Caco-2 (cell line): ENCODE measurements at regions not wholly inside any gene's neighbourhood (a gene's known extent, or its start where the extent isn't known, plus 50 kb on each side); places are given as distances from the start of the nearest gene placed in this dataset.

ENCODE experiments used
- BruUV-seq: library from RNA; stranded (reverse); fragments of 400-500 nt; replicated peaks from 2 replicates; lab custom pipeline; 2021; lab: Mats Ljungman, UMichigan
- CTCF ChIA-PET: fragments of 300-600 bp; sonication (Branson Sonifier 250); formaldehyde crosslinking; loops from one replicate; lab custom pipeline; 2022; ENCODE audit warnings: antibody characterized with exemption; lab: Charles Lee
- POLR2A ChIA-PET: fragments of 300-600 bp; sonication (Branson Sonifier 250); formaldehyde crosslinking; loops from one replicate; lab custom pipeline; 2022; ENCODE audit warnings: antibody characterized with exemption; lab: Charles Lee
- DNase-seq, 2 experiments: peaks; one replicate each; pipeline versions ENCODE4 v3.0.0 to v3.0.0-alpha.2; 2020 to 2022
- H3K27me3 ChIP-seq: replicated peaks from 2 replicates; pipeline ENCODE4 v1.6.0; 2011; ENCODE audit warnings: low read length; ENCODE audit not compliant: control insufficient read depth, insufficient read depth
- H3K36me3 ChIP-seq: 2 replicates; pipeline ENCODE4 v1.5.1; 2011; ENCODE audit warnings: low read length; ENCODE audit not compliant: control insufficient read depth, insufficient read depth
- H3K4me1 ChIP-seq: fragments of 250-450 bp; sonication (Bioruptor Pico); 2 replicates; pipeline ENCODE4 v1.5.1; 2020; ENCODE audit warnings: mild to moderate bottlenecking
- H3K4me3 ChIP-seq: 2 replicates; pipeline ENCODE4 v1.5.1; 2011; ENCODE audit warnings: low read depth, mild to moderate bottlenecking, control low read depth, low read length
- H3K9me3 ChIP-seq: fragments of 250-450 bp; sonication (Bioruptor Pico); 2 replicates; pipeline ENCODE4 v1.5.1; 2020; ENCODE audit warnings: mild to moderate bottlenecking, moderate library complexity
- H3K27ac Mint-ChIP-seq: one replicate; pipeline ENCODE4 v1.8.0; 2022; ENCODE audit warnings: mixed read lengths; ENCODE audit not compliant: unreplicated experiment
- H3K27me3 Mint-ChIP-seq: one replicate; pipeline ENCODE4 v1.8.0; 2022; ENCODE audit warnings: mixed read lengths; ENCODE audit not compliant: insufficient read depth, unreplicated experiment
- H3K36me3 Mint-ChIP-seq: one replicate; pipeline ENCODE4 v1.8.0; 2022; ENCODE audit warnings: mild to moderate bottlenecking, mixed read lengths; ENCODE audit not compliant: insufficient read depth, unreplicated experiment
- H3K4me1 Mint-ChIP-seq: one replicate; pipeline ENCODE4 v1.8.0; 2022; ENCODE audit warnings: low read depth, mixed read lengths; ENCODE audit not compliant: unreplicated experiment
- H3K4me3 Mint-ChIP-seq: one replicate; pipeline ENCODE4 v1.8.0; 2022; ENCODE audit warnings: mild to moderate bottlenecking, moderate library complexity, mixed read lengths; ENCODE audit not compliant: unreplicated experiment
- H3K9me3 Mint-ChIP-seq: one replicate; pipeline ENCODE4 v1.8.0; 2022; ENCODE audit warnings: mixed read lengths; ENCODE audit not compliant: unreplicated experiment
- CTCF ChIP-seq, 2 experiments: fragments of 200-600 bp in 1 of 2; IDR thresholded peaks; 1 replicate in 1 of 2; 2 replicates in 1 of 2; pipeline versions ENCODE4 v1.5.1 to v1.8.0; 2011 to 2022; ENCODE audit warnings: antibody characterized with exemption in 1 of 2, control low read depth in 1 of 2, inconsistent platforms in 1 of 2, low read depth in 1 of 2, low read length in 1 of 2, mild to moderate bottlenecking in 1 of 2, moderate library complexity in 1 of 2; ENCODE audit not compliant: insufficient read depth in 1 of 2, severe bottlenecking in 1 of 2, unreplicated experiment in 1 of 2
- intact Hi-C: fragments of 100-400 bp; cut with micrococcal nuclease; formaldehyde crosslinking; loops from one replicate; pipeline ENCODE4 v1.10.0; 2022; ENCODE audit not compliant: unreplicated experiment

- Histone ChIP-seq H3K27me3 (no peaks in the 10 kb centered on the region), H3K4me3 (no peak overlapping the region), H3K36me3 (no peaks in the 10 kb centered on the region), H3K9me3 (no peaks in the 10 kb centered on the region), H3K4me1 (no peaks in the 10 kb centered on the region)
- Mint-ChIP-seq H3K4me3 (no peak overlapping the region), H3K4me1 (no peaks in the 10 kb centered on the region), H3K27me3 (no peaks in the 10 kb centered on the region), H3K36me3 (no peaks in the 10 kb centered on the region), H3K9me3 (peaks cover 8% of the 10 kb centered on the region), H3K27ac (no peak overlapping the region)
- POLR2A ChIA-PET, result no interaction called here
- no TSS peak for BruUV-seq
- CTCF ChIA-PET, result no interaction called here
- TF ChIP-seq CTCF (IDR thresholded peaks at IDR 0.05; ENCODE audit: insufficient read depth in 1 of 2, low read depth in 1 of 2, low read length in 1 of 2, severe bottlenecking in 1 of 2, unreplicated experiment in 1 of 2), result no peak
- no peak for DNase-seq
- intact Hi-C loops, result no loop called here
These were observed 1583.3 kb downstream of the MRPL39 start for GRCh38 chr21:24023936-24024335.

- intact Hi-C loops, result no loop called here
- Mint-ChIP-seq H3K27me3 (no peaks in the 10 kb centered on the region), H3K36me3 (no peaks in the 10 kb centered on the region), H3K27ac (no peak overlapping the region), H3K4me1 (no peaks in the 10 kb centered on the region), H3K4me3 (no peak overlapping the region), H3K9me3 (peaks cover 9% of the 10 kb centered on the region)
- no peaks in the 10 kb centered on the region for H3K27me3 ChIP-seq
- no TSS peak for BruUV-seq
- H3K36me3 ChIP-seq, result no peaks in the 10 kb centered on the region
- H3K9me3 ChIP-seq, result no peaks in the 10 kb centered on the region
- DNase-seq, result no peak
- POLR2A ChIA-PET, result no interaction called here
- CTCF ChIA-PET, result no interaction called here
- TF ChIP-seq CTCF (IDR thresholded peaks at IDR 0.05; ENCODE audit: insufficient read depth in 1 of 2, low read depth in 1 of 2, low read length in 1 of 2, severe bottlenecking in 1 of 2, unreplicated experiment in 1 of 2), result no peak
- no peak overlapping the region for H3K4me3 ChIP-seq
- H3K4me1 ChIP-seq, result no peaks in the 10 kb centered on the region
These were observed 1583.9 kb downstream of the MRPL39 start for GRCh38 chr21:24023402-24023801.

- peaks cover 16% of the 10 kb centered on the region for H3K9me3 Mint-ChIP-seq
- H3K27ac Mint-ChIP-seq, result no peak overlapping the region
- DNase-seq, result no peak
- no peaks in the 10 kb centered on the region for H3K4me1 Mint-ChIP-seq
- ChIA-PET CTCF (interaction anchor here (0.6 kb wide), 1 partner anchor 110 kb away, joined by 4 read pairs; no protein-coding TSS in a partner anchor), POLR2A (no interaction called here)
- Histone ChIP-seq H3K36me3 (no peaks in the 10 kb centered on the region), H3K9me3 (no peaks in the 10 kb centered on the region), H3K4me1 (no peaks in the 10 kb centered on the region), H3K4me3 (no peak overlapping the region), H3K27me3 (no peaks in the 10 kb centered on the region)
- no peak for TF ChIP-seq CTCF (IDR thresholded peaks at IDR 0.05; ENCODE audit: insufficient read depth in 1 of 2, low read depth in 1 of 2, low read length in 1 of 2, severe bottlenecking in 1 of 2, unreplicated experiment in 1 of 2)
- H3K36me3 Mint-ChIP-seq, result no peaks in the 10 kb centered on the region
- H3K27me3 Mint-ChIP-seq, result no peaks in the 10 kb centered on the region
- no peak overlapping the region for H3K4me3 Mint-ChIP-seq
- intact Hi-C loops, result no loop called here
- BruUV-seq, result no TSS peak
These were observed 1592.9 kb downstream of the MRPL39 start for GRCh38 chr21:24014381-24014780.
